GM19372 (cell line): ENCODE measurements at regions not wholly inside any gene's neighbourhood (a gene's known extent, or its start where the extent isn't known, plus 50 kb on each side); places are given as distances from the start of the nearest gene placed in this dataset.
"Not testable (repeated sequence)": the region's sequence is repeated elsewhere in the genome, so short reads cannot be mapped to it uniquely, and the experiment has no call there.

Source experiments
- ATAC-seq: cut with Tn5 transposase; IDR thresholded peaks from one replicate; pipeline ENCODE4 v1.9.1; 2021; ENCODE audit warnings: mild to moderate bottlenecking, low read depth, moderate library complexity; ENCODE audit not compliant: unreplicated experiment

GRCh38 chr1:234836776-234837357 is 226.9 kb upstream of the IRF2BP2 start:
- ATAC-seq = no peak

- no peak for ATAC-seq
Measured at GRCh38 chr1:234836045-234836681, 226.2 kb upstream of the IRF2BP2 start.

- ATAC-seq = no peak
Measured at GRCh38 chr1:234835239-234835638, 225.3 kb upstream of the IRF2BP2 start.

- ATAC-seq = no peak
Measured at GRCh38 chr1:234833646-234834045, 223.7 kb upstream of the IRF2BP2 start.

GRCh38 chr1:234833118-234833517 is 223.1 kb upstream of the IRF2BP2 start:
- no peak for ATAC-seq

GRCh38 chr1:234827656-234828055 is 217.7 kb upstream of the IRF2BP2 start:
- no peak for ATAC-seq

GRCh38 chr1:234827181-234827580 is 217.2 kb upstream of the IRF2BP2 start:
- no peak for ATAC-seq

GRCh38 chr1:234826352-234826751 is 216.4 kb upstream of the IRF2BP2 start:
- ATAC-seq = no peak

- ATAC-seq = no peak
Measured at GRCh38 chr1:234825498-234826165, 215.7 kb upstream of the IRF2BP2 start.

GRCh38 chr1:234824836-234825235 is 214.9 kb upstream of the IRF2BP2 start:
- ATAC-seq = not testable (repeated sequence)

GRCh38 chr1:234823191-234824176 is 213.5 kb upstream of the IRF2BP2 start:
- no peak for ATAC-seq

- ATAC-seq = no peak
Measured at GRCh38 chr1:234821840-234822239, 211.9 kb upstream of the IRF2BP2 start.

GRCh38 chr1:234820597-234820996 is 210.6 kb upstream of the IRF2BP2 start:
- no peak for ATAC-seq

- not testable (repeated sequence) for ATAC-seq
Measured at GRCh38 chr1:234819845-234820244, 209.9 kb upstream of the IRF2BP2 start.

- not testable (repeated sequence) for ATAC-seq
Measured at GRCh38 chr1:234818040-234818387, 208.0 kb upstream of the IRF2BP2 start.

GRCh38 chr1:234817313-234818039 is 207.5 kb upstream of the IRF2BP2 start:
- ATAC-seq = not testable (repeated sequence)

GRCh38 chr1:234816864-234817263 is 206.9 kb upstream of the IRF2BP2 start:
- not testable (repeated sequence) for ATAC-seq

- ATAC-seq = not testable (repeated sequence)
Measured at GRCh38 chr1:234816186-234816851, 206.3 kb upstream of the IRF2BP2 start.

- ATAC-seq = not testable (repeated sequence)
Measured at GRCh38 chr1:234815295-234815815, 205.4 kb upstream of the IRF2BP2 start.
